ENCODE measurements at regions not wholly inside any gene's neighbourhood (a gene's known extent, or its start where the extent isn't known, plus 50 kb on each side); places are given as distances from the start of the nearest gene placed in this dataset.
A peak's percentile ranks its signal among the peaks of the same experiment; 100 is the strongest.

DNA sequence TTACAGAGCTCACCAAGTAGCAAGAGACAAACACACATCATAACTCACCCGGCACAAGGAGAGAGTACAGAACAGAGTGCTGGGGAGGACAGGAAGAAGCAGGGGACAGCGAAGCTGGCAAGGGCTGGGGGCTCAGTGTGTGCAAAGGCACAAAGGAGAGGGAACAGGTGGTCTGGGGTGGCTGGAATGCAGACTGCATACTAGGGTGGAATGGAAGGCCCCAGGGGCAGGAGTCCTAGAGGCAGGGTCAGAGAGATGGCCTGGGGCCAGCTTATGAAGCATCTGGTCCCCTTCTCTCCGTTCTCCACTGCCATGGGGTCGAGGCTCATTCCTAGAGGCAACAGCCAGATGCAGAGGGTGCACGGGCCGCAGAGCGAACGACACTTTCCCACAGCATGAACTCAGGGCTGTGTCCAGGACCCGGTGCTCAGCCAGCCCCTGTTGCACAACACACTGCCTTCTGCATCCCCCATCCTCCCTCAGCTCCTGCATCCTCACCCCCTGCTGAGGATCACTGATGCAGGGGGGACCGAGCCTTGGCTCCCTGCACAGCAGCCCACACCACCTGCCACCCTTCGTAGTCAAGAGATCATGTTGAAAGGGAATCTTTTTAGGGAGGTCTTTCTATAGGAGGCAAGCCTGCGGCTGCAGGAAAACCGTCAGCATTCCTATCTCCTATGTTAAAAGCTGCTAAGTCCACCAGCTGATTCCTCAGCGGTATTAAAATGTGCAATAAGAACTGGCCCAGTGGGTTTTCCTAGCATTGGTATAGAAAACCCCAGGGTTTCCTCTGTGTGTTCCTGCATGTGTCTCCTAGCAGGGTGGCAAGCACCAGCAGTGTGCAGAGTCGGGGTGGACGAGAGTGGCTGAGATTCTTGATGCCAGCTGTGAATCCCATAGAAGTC is 293.5 kb downstream of the UACA start:
- 81 to 90% (median 84%) methylated on average over 16 of the region's 16 CpGs for WGBS, 4 donors
- intact Hi-C loops (cut with DNase I): loop anchor here (5.0 to 10.0 kb wide), 8 partner anchors 205 to 993 kb away; partner anchors contain the start of gene TLE3 (in 2 of the 10)

DNA sequence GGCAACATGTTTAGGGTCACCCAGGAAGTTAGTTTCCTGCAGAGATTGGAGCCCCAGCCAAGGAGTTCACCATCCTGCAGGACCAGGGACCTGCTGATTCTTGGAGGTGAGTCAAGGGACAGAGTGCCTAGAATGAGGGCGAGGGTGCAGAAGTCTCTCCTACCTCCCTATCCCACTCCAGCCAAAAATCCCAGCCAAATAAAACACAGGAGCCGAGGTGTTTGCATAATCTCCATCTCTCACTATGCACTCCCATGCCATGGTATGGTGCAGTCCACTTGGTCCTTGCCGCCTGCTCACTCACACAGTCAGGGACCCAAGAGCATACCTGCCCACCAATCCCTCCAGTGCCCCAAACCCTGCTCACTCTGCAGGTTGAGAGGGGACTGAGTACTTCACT is 294.2 kb downstream of the UACA start:
- no peak for ATAC-seq
- Histone ChIP-seq H3K27ac (no peak overlapping the region), H3K27me3 (peaks cover 0 to 19% (median 0%) of the 10 kb centered on the region in 9 donors), H3K4me3 (no peak overlapping the region), H3K36me3 (no peaks in the 10 kb centered on the region), H3K9me3 (no peaks in the 10 kb centered on the region), H3K4me1 (peaks cover 0 to 10% (median 5%) of the 10 kb centered on the region in 12 donors)
- intact Hi-C loops (cut with DNase I): loop anchor here (5.0 to 10.0 kb wide), 8 partner anchors 204 to 992 kb away; partner anchors contain the start of gene TLE3 (in 2 of the 10)
- no peak for DNase-seq
- TF ChIP-seq, protein P1, sequence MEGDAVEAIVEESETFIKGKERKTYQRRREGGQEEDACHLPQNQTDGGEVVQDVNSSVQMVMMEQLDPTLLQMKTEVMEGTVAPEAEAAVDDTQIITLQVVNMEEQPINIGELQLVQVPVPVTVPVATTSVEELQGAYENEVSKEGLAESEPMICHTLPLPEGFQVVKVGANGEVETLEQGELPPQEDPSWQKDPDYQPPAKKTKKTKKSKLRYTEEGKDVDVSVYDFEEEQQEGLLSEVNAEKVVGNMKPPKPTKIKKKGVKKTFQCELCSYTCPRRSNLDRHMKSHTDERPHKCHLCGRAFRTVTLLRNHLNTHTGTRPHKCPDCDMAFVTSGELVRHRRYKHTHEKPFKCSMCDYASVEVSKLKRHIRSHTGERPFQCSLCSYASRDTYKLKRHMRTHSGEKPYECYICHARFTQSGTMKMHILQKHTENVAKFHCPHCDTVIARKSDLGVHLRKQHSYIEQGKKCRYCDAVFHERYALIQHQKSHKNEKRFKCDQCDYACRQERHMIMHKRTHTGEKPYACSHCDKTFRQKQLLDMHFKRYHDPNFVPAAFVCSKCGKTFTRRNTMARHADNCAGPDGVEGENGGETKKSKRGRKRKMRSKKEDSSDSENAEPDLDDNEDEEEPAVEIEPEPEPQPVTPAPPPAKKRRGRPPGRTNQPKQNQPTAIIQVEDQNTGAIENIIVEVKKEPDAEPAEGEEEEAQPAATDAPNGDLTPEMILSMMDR (IDR thresholded peaks at IDR 0.05): no peak
- no peak for TF ChIP-seq POLR2A (IDR thresholded peaks at IDR 0.05)
- 87 to 94% (median 92%) methylated on average over 3 of the region's 3 CpGs for WGBS, 4 donors

More for the DNA sequence above, 293.5 kb downstream of the UACA start:
- DNase-seq (no peak), ATAC-seq (no peak)
- TF ChIP-seq, protein P1 (IDR thresholded peaks at IDR 0.05): no peak
- TF ChIP-seq POLR2A (IDR thresholded peaks at IDR 0.05): no peak
- H3K27me3 ChIP-seq: peaks cover 0 to 19% (median 0%) of the 10 kb centered on the region in 9 donors
- H3K9me3 ChIP-seq: no peaks in the 10 kb centered on the region
- H3K36me3 ChIP-seq: no peaks in the 10 kb centered on the region
- no peak overlapping the region for H3K27ac ChIP-seq
- no peak overlapping the region for H3K4me3 ChIP-seq
- peaks cover 0 to 16% (median 7%) of the 10 kb centered on the region in 12 donors for H3K4me1 ChIP-seq

DNA sequence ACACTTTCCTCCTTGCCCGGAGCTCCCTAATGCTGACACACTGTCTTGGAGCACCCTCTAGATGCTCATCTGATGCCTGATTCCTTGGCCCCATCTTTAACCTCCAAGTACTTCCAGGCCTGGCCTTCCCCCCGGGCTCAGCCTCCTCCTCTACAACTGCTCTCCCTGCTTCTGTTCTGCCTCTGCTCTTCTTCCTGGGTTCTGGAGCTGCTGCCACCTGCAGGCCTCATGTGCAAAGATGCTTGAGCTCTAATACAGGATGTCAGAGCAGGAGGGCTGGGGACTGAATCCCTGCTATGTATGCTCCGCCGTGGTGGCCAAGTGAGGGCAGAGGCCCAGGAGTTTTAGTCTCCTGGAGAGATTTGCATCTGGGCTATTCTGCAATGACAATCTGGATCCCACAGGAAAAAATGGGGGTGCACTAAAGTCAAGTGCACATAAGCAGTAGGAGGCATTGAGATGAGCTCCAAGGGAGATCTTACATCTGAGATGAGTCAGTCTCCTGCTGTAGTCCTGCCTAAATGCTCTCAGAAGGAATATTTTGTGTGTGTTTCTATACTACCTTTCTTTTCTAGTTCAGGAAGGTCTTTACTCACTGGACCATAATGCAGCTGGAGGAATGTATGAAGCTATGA is 296.3 kb downstream of the UACA start:
- WGBS, 4 donors: 38 to 52% (median 48%) methylated on average over 4 of the region's 4 CpGs
- TF ChIP-seq POLR2A (IDR thresholded peaks at IDR 0.05): no peak
- TF ChIP-seq, protein P1 (IDR thresholded peaks at IDR 0.05): peak; percentile 39 to 71 (median 50)
- no peak overlapping the region for H3K27ac ChIP-seq
- intact Hi-C loops (cut with DNase I): loop anchor here (5.0 to 10.0 kb wide), 8 partner anchors 202 to 990 kb away; partner anchors contain the start of gene TLE3 (in 2 of the 10)
- H3K36me3 ChIP-seq: no peaks in the 10 kb centered on the region
- peaks cover 0 to 23% (median 2%) of the 10 kb centered on the region in 9 donors for H3K27me3 ChIP-seq
- peak in 4 of 5 donors; percentile 33 to 68 (median 41) for DNase-seq
- ATAC-seq: peak; percentile 62 to 84 (median 74)
- no peak overlapping the region for H3K4me3 ChIP-seq
- H3K9me3 ChIP-seq: no peaks in the 10 kb centered on the region
- H3K4me1 ChIP-seq: peaks cover 0 to 15% (median 0%) of the 10 kb centered on the region in 12 donors

DNA sequence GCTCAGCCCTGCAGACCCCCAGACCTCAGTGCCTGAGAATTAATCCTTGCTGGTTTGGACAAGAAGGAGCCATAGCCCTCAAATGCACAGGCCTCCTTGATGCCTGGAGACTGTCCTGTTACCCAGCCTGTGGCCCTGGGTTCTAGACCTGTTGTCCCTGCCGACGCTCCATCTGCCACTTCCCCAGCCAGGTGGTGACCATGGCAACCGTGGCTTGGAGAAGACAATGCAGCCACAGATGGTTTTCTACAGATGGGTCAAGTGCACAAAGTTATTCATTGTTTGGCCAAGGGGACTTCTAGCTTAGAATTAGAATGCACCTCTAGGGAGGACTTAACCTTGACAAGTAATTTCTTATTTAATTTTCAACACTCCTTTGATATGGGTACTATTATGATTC is 297.1 kb downstream of the UACA start:
- H3K27me3 ChIP-seq: peaks cover 0 to 23% (median 2%) of the 10 kb centered on the region in 9 donors
- H3K9me3 ChIP-seq: no peaks in the 10 kb centered on the region
- DNase-seq (no peak), ATAC-seq (no peak)
- H3K4me1 ChIP-seq: peaks cover 0 to 21% (median 0%) of the 10 kb centered on the region in 12 donors
- intact Hi-C loops (cut with DNase I): loop anchor here (5.0 to 10.0 kb wide), 8 partner anchors 202 to 989 kb away; partner anchors contain the start of gene TLE3 (in 2 of the 10)
- H3K4me3 ChIP-seq: no peak overlapping the region
- WGBS, 4 donors: 56 to 75% (median 72%) methylated on average over 3 of the region's 3 CpGs
- no peaks in the 10 kb centered on the region for H3K36me3 ChIP-seq
- no peak overlapping the region for H3K27ac ChIP-seq
- TF ChIP-seq, protein P1 (IDR thresholded peaks at IDR 0.05): no peak
- no peak for TF ChIP-seq POLR2A (IDR thresholded peaks at IDR 0.05)

Measured in heart left ventricle (tissue), 16 donors.